SK-N-SH treated with all-trans-retinoic acid at 6 μM for 48 hours (cell line): ENCODE measurements at regions not wholly inside any gene's neighbourhood (a gene's known extent, or its start where the extent isn't known, plus 50 kb on each side); places are given as distances from the start of the nearest gene placed in this dataset.

Experiments used
- ARNTL ChIP-seq: fragments of 450-650 bp; formaldehyde crosslinking; IDR thresholded peaks from 2 replicates; pipeline ENCODE4 v1.5.0; 2020; ENCODE audit warnings: low read depth, mild to moderate bottlenecking, moderate library complexity, borderline replicate concordance
- GLIS3 ChIP-seq: fragments of 250-450 bp; sonication (Bioruptor Pico); IDR thresholded peaks from 2 replicates; pipeline ENCODE4 v1.5.0; 2020; ENCODE audit warnings: mild to moderate bottlenecking, moderate library complexity
- ISL1 ChIP-seq: fragments of 250-450 bp; sonication (Bioruptor Pico); IDR thresholded peaks from 2 replicates; pipeline ENCODE4 v2.1.2; 2022; ENCODE audit warnings: mild to moderate bottlenecking, moderate library complexity
- OSR1 ChIP-seq: fragments of 250-450 bp; sonication (Bioruptor Pico); IDR thresholded peaks from 2 replicates; pipeline ENCODE4 v1.8.0; 2022; ENCODE audit warnings: moderate library complexity, mild to moderate bottlenecking, inconsistent platforms
- PATZ1 ChIP-seq: fragments of 250-450 bp; sonication (Bioruptor Pico); IDR thresholded peaks from 2 replicates; pipeline ENCODE4 v1.8.0; 2020; ENCODE audit warnings: mild to moderate bottlenecking, moderate library complexity, borderline replicate concordance
- POU6F1 ChIP-seq: fragments of 250-450 bp; sonication (Bioruptor Pico); IDR thresholded peaks from 2 replicates; pipeline ENCODE4 v1.8.0; 2021; ENCODE audit warnings: low read depth, mild to moderate bottlenecking, moderate library complexity, borderline replicate concordance
- RARB ChIP-seq: fragments of 250-450 bp; sonication (Bioruptor Pico); IDR thresholded peaks from 2 replicates; pipeline ENCODE4 v1.8.0; 2021; ENCODE audit warnings: mild to moderate bottlenecking, moderate library complexity
- SNAI2 ChIP-seq: fragments of 250-450 bp; sonication (Bioruptor Pico); IDR thresholded peaks from 2 replicates; pipeline ENCODE4 v1.5.0; 2020; ENCODE audit warnings: mild to moderate bottlenecking, moderate library complexity
- TSHZ2 ChIP-seq: fragments of 250-450 bp; sonication (Bioruptor Pico); IDR thresholded peaks from 2 replicates; pipeline ENCODE4 v1.5.0; 2020; ENCODE audit warnings: mild to moderate bottlenecking, moderate library complexity
- ZFP3 ChIP-seq: fragments of 250-450 bp; sonication (Bioruptor Pico); IDR thresholded peaks from 2 replicates; pipeline ENCODE4 v1.5.0; 2020; ENCODE audit warnings: mild to moderate bottlenecking, moderate library complexity
- ZFP30 ChIP-seq: fragments of 450-650 bp; formaldehyde crosslinking; IDR thresholded peaks from 2 replicates; pipeline ENCODE4 v1.5.0; 2022; ENCODE audit warnings: mild to moderate bottlenecking, moderate library complexity
- ZNF565 ChIP-seq: fragments of 450-650 bp; formaldehyde crosslinking; conservative IDR thresholded peaks from 2 replicates; pipeline ENCODE4 v1.5.0; 2020; ENCODE audit warnings: low read depth, mild to moderate bottlenecking, moderate library complexity
- ZNF8 ChIP-seq: fragments of 450-650 bp; formaldehyde crosslinking; IDR thresholded peaks from 2 replicates; pipeline ENCODE4 v1.5.0; 2020; ENCODE audit warnings: mild to moderate bottlenecking, moderate library complexity

- TF ChIP-seq OSR1 (CRISPR knock-in tag) = no peak
- TF ChIP-seq ZNF8 = no peak
- TF ChIP-seq SNAI2 = no peak
- no peak for TF ChIP-seq ZFP3
- TF ChIP-seq ZNF565 = no peak
- TF ChIP-seq ARNTL (CRISPR knock-in tag) = no peak
- peak; percentile 35; the same call in 1 of the 2 replicates for TF ChIP-seq ISL1
- no peak for TF ChIP-seq PATZ1
- TF ChIP-seq RARB = no peak
- no peak for TF ChIP-seq GLIS3 (CRISPR knock-in tag)
- TF ChIP-seq TSHZ2 (CRISPR knock-in tag) = no peak
- TF ChIP-seq ZFP30 (CRISPR knock-in tag) = no peak
- TF ChIP-seq POU6F1 (CRISPR knock-in tag) = 0 out of 2 replicates have a peak, but pooled peaks have one; percentile 76
These were observed 188.5 kb upstream of the BMPER start for GRCh38 chr7:33716581-33717477.
